ENCODE measurements at regions not wholly inside any gene's neighbourhood (a gene's known extent, or its start where the extent isn't known, plus 50 kb on each side); places are given as distances from the start of the nearest gene placed in this dataset.

DNA sequence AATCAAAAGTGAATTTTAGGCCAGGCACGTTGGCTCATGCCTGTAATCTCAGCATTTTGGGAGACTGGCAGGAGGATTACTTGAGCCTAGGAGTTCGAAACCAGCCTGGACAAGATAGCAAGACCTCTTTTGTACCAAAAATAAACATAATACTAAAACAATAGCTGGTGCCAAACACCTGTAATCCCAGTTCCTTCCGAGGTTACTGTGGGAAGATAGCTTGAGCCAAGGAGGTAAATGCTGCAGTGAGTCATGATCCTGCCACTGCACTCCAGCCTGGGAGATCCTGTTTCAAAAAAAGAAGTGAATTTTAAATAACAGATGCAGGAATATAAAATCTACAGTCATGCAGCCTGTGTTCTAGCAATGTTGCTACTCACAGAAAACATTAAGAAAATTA lies 488.3 kb downstream of the PPARGC1A start:
- TF ChIP-seq, protein P1, sequence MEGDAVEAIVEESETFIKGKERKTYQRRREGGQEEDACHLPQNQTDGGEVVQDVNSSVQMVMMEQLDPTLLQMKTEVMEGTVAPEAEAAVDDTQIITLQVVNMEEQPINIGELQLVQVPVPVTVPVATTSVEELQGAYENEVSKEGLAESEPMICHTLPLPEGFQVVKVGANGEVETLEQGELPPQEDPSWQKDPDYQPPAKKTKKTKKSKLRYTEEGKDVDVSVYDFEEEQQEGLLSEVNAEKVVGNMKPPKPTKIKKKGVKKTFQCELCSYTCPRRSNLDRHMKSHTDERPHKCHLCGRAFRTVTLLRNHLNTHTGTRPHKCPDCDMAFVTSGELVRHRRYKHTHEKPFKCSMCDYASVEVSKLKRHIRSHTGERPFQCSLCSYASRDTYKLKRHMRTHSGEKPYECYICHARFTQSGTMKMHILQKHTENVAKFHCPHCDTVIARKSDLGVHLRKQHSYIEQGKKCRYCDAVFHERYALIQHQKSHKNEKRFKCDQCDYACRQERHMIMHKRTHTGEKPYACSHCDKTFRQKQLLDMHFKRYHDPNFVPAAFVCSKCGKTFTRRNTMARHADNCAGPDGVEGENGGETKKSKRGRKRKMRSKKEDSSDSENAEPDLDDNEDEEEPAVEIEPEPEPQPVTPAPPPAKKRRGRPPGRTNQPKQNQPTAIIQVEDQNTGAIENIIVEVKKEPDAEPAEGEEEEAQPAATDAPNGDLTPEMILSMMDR (IDR thresholded peaks at IDR 0.05): no peak
- Histone ChIP-seq H3K4me3 (no peak overlapping the region), H3K27ac (no peak overlapping the region)
- no peak for DNase-seq (ENCODE audit: low spot score)

DNA sequence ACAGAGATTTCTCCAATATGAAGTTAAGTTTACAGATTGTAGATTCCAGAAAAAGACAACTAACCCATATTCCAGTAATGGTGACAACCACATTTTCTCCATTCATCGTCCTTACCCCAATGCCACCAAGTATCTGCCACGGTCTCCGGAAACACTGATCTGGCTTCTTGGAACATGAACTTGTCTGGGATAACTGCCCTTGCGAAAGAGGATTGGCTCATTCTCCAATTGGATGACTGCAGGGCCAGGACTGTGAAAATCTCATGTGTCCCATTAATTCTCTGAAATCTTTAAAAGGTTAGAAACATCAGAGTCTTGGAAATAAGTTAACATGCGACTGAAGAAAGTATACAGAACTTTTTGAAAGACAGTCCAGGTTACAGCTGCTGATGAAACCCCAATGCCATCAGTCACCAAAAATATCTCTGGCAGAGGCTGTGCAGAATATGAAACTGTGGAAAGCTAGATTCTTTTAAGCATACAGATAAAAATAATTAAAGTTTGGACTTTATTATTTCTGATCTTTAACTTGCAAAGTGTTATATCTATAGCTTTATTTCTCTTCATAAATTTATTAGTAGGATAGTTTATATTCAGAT lies 496.9 kb downstream of the PPARGC1A start:
- Histone ChIP-seq H3K4me3 (no peak overlapping the region), H3K27ac (no peak overlapping the region)
- TF ChIP-seq, protein P1 (IDR thresholded peaks at IDR 0.05): no peak
- no peak for DNase-seq (ENCODE audit: low spot score)

DNA sequence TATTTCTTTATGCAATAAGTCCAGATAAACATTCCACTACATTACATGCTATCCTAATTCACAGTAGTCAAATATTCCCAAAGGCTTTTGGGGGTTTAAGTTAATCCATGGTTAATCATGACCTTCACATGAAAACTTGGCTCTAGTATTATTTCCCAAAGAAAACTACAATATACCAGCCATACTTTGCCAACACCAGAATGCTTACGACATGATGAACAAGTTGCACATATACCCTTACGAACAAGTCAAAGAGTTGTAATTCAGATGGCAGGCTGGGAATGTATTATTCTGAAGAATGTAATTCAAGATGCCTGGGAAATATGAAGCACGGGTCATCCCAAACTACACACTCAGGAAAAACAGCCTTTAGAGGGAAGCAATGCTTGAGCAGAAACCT lies 499.6 kb downstream of the PPARGC1A start:
- Histone ChIP-seq H3K27ac (no peak overlapping the region), H3K4me3 (no peak overlapping the region)
- TF ChIP-seq, protein P1 (IDR thresholded peaks at IDR 0.05): no peak
- no peak for DNase-seq (ENCODE audit: low spot score)

DNA sequence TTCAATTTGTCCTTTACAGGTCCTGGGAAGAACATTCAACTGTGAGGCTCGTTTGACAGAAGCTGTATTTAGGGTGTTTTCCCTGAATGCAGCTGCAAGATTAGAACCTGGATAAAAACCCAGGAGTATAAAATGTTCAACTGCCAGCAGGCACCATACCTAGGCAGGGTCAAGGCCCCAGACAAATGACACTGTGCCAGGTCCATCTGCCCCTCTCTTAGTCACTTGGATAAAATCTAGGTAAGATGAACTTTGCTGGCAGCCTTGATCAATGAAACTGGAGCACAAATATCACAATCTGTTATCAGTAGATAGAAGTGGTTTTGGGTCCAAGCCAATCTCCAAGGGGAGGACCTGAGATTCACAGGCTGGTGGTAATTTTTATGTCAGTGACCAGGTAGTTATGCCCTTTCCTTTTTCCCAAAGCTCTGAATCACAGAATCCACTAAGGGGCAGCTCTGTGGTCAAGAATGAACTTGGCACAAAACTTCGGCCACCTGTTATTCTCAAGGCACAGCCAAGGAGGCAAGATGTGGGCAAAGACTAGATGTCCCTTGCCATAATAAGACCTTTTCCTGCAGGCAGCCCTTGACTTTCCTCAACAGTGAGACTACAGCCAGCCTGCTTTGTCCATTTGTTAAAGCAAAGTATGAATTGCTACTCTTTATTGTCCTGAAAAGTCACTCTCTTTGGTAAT lies 501.0 kb downstream of the PPARGC1A start:
- H3K4me3 ChIP-seq: no peak overlapping the region
- DNase-seq (ENCODE audit: low spot score): no peak
- TF ChIP-seq, protein P1 (IDR thresholded peaks at IDR 0.05): no peak
- H3K27ac ChIP-seq: no peak overlapping the region

DNA sequence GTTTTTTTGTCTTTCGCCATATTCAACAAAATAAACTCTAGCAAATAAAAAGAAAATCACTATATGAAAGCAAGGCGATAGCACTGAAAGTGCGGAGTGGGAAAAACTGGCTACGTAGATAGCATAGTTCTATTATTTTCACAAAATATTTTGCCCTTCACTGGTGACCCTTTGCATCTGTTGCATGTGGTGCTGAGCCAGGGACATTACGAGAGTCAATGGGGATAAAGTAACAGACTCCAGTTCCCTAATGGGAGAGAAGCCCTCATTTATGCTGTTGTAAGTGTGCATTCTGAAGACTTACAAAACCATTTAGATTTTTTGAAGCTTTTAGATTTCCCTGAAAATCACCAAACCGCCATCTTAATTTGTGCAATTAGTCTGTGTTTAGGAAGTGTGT lies 501.6 kb downstream of the PPARGC1A start:
- Histone ChIP-seq H3K4me3 (no peak overlapping the region), H3K27ac (no peak overlapping the region)
- TF ChIP-seq, protein P1 (IDR thresholded peaks at IDR 0.05): no peak
- DNase-seq (ENCODE audit: low spot score): no peak

DNA sequence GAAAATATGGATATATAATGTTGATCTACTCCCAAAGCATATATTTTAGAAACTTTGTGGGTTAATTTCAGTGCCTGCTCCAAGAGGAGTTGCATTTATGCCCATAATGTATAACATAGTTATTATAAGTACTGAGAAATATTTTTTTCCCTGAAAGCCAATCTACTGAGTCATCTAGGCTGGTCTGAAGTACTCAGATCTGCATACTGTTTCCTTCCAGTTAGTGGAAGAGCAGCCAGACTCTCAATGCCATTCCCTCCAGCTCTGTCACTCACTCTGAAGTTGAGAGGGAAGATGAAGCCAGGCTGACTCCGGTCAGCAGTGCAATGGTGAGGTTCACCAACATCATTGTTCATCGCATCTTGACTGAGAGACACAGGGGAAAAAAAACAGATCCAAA lies 505.1 kb downstream of the PPARGC1A start:
- no peak for DNase-seq (ENCODE audit: low spot score)
- Histone ChIP-seq H3K27ac (no peak overlapping the region), H3K4me3 (no peak overlapping the region)
- TF ChIP-seq, protein P1 (IDR thresholded peaks at IDR 0.05): no peak

DNA sequence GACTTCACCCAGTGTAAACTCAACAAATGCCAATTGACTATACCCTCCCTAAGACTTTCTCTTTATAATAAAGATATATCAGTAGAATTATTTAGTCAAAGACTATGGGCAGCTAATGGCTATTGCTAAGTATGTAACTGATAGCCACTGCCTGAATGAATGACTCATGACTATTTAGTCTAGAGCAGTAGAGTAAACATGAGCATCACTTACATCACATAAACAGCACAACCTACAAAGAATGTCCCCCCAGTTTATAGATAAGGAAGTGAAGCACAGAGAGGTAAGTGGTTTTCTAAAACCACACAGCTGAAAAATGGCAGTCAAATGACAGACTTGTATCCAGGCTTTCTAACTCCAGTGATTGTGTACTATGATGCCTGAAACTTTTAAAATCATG lies 507.0 kb downstream of the PPARGC1A start:
- TF ChIP-seq, protein P1 (IDR thresholded peaks at IDR 0.05): no peak
- no peak for DNase-seq (ENCODE audit: low spot score)
- Histone ChIP-seq H3K4me3 (no peak overlapping the region), H3K27ac (no peak overlapping the region)

All from coronary artery (tissue), 2 donors.